Activated CD8-positive, alpha-beta memory T cell treated with anti-CD3 and anti-CD28 coated beads, Interleukin-2, amount 50 U/mL, for 1 hour (primary cell): ENCODE measurements at regions not wholly inside any gene's neighbourhood (a gene's known extent, or its start where the extent isn't known, plus 50 kb on each side); places are given as distances from the start of the nearest gene placed in this dataset.

Experiments
- DNase-seq: peaks from one replicate; pipeline ENCODE4 v3.0.0-alpha.2; 2020; ENCODE audit errors: extremely low read depth

- no peak for DNase-seq
Measured at GRCh38 chr1:38138498-38139233, 92.1 kb upstream of the POU3F1 start.

GRCh38 chr1:38137164-38137563, 90.6 kb upstream of the POU3F1 start:
- no peak for DNase-seq

- no peak for DNase-seq
Measured at GRCh38 chr1:38135625-38136414, 89.2 kb upstream of the POU3F1 start.

- DNase-seq: no peak
Measured at GRCh38 chr1:38134294-38134755, 87.7 kb upstream of the POU3F1 start.

- no peak for DNase-seq
Measured at GRCh38 chr1:38133756-38134155, 87.2 kb upstream of the POU3F1 start.

- no peak for DNase-seq
Measured at GRCh38 chr1:38133304-38133703, 86.7 kb upstream of the POU3F1 start.

GRCh38 chr1:38132681-38133080, 86.1 kb upstream of the POU3F1 start:
- no peak for DNase-seq

- DNase-seq: no peak
Measured at GRCh38 chr1:38131024-38131585, 84.5 kb upstream of the POU3F1 start.

GRCh38 chr1:38129971-38130370, 83.4 kb upstream of the POU3F1 start:
- DNase-seq: no peak

- DNase-seq: no peak
Measured at GRCh38 chr1:38129473-38129872, 82.9 kb upstream of the POU3F1 start.

- no peak for DNase-seq
Measured at GRCh38 chr1:38128926-38129453, 82.4 kb upstream of the POU3F1 start.

GRCh38 chr1:38128511-38128910, 81.9 kb upstream of the POU3F1 start:
- DNase-seq: no peak

- no peak for DNase-seq
Measured at GRCh38 chr1:38127428-38127827, 80.8 kb upstream of the POU3F1 start.

- DNase-seq: no peak
Measured at GRCh38 chr1:38126970-38127369, 80.4 kb upstream of the POU3F1 start.

- no peak for DNase-seq
Measured at GRCh38 chr1:38125837-38126520, 79.4 kb upstream of the POU3F1 start.

- DNase-seq: no peak
Measured at GRCh38 chr1:38125016-38125415, 78.4 kb upstream of the POU3F1 start.

GRCh38 chr1:38123356-38124135, 77.0 kb upstream of the POU3F1 start:
- no peak for DNase-seq

- DNase-seq: no peak
Measured at GRCh38 chr1:38121231-38121680, 74.7 kb upstream of the POU3F1 start.

- no peak for DNase-seq
Measured at GRCh38 chr1:38120552-38121230, 74.1 kb upstream of the POU3F1 start.

- DNase-seq: no peak
Measured at GRCh38 chr1:38118976-38119375, 72.4 kb upstream of the POU3F1 start.
